ENCODE measurements at regions not wholly inside any gene's neighbourhood (a gene's known extent, or its start where the extent isn't known, plus 50 kb on each side); places are given as distances from the start of the nearest gene placed in this dataset.

DNA sequence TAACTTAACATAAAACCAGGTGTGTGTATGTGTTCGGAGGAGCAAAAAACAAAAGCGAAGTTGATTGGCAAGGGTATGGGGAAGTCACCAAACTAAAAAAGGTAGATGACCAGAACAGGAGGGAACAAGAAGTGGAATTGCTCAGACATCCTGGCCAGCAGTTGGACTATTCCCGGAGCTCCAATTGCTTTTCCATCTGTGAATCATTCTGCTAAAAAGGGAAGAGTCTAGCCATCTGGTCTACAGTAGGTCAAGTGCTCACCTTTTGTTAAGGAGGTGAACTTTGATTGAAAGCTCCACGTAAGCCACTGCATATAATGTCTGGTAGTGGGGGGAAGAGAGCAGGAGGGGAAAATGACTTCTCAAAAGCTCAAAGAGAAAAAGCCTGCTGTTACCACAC, 50.0 kb upstream of the BET1 start:
- intact Hi-C loops (cut with DNase I), result no loop called here
- no peak for DNase-seq (ENCODE audit: low spot score)

DNA sequence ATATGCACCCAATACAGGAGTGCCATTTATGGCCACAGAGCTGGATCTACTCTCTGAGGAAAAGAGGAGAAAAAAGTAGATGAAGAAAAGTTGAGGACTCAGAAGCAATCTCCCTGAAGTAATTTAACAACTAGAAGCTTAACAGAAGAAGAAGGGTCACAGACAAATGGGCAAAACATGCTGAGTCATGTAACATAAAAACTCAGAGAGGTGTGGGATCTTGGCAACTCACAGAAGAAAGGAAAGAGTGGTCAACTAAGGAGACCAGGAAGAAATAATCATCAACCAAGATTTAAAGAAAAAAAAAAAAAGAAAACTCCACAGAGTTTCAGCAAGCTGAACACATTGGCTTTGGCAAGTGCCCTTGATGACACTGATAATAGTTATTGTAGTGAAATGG, 51.8 kb upstream of the BET1 start:
- intact Hi-C loops (cut with DNase I), result no loop called here
- no peak for DNase-seq (ENCODE audit: low spot score)

DNA sequence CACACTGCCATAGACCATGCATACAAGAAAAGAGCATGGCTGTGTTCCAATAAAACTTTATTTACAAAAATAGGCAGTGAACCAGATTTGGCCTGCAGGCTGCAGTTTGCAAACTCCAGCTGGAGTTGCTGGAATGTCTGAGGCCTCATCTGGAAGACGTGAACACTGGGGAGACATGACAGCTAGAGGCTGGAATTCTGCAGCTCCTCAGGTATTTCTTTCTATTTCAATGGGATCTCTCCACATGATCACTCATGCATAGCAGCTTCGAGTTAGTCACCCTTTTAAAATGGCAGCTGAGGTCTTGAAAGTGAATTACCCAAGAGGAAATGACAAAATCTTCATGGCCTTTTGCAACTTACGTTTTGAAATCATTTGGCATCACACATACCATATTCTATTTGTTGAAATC, 52.6 kb upstream of the BET1 start:
- intact Hi-C loops (cut with DNase I), result no loop called here
- no peak for DNase-seq (ENCODE audit: low spot score)

GRCh38 chr7:94057955-94058354, 53.8 kb upstream of the BET1 start:
- intact Hi-C loops (cut with DNase I), result no loop called here
- DNase-seq (ENCODE audit: low spot score), result no peak

DNA sequence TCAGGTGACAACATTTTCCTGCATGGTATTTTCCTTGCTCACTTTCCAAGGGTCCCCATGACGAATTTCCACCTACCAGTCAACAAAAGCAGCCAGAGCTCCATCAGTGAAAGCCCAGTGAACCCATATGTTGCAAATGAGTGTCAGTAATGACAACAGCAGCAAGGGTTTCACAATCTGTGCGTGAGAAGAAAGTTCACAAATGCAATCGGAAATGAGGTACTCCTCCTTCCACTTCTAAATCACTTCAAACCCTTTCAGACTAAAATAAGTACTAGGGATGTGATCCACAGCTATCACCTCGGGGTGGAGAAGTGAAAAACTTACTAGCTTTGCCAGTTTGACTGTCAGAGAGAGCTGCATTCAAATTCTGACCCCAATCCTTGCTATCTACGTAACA, 55.6 kb upstream of the BET1 start:
- no peak for DNase-seq (ENCODE audit: low spot score)
- intact Hi-C loops (cut with DNase I), result loop anchor here (10.0 kb wide), 1 partner anchor 55 kb away; the partner anchor contains the start of gene BET1

GRCh38 chr7:94060752-94061151, 56.6 kb upstream of the BET1 start:
- DNase-seq (ENCODE audit: low spot score), result no peak
- intact Hi-C loops (cut with DNase I), result loop anchor here (10.0 kb wide), 1 partner anchor 56 kb away; the partner anchor contains the start of gene BET1

- DNase-seq (ENCODE audit: low spot score), result no peak
- intact Hi-C loops (cut with DNase I), result loop anchor here (10.0 kb wide), 1 partner anchor 57 kb away; the partner anchor contains the start of gene BET1
These were observed 57.2 kb upstream of the BET1 start for GRCh38 chr7:94061326-94061725.

GRCh38 chr7:94062372-94062771, 58.2 kb upstream of the BET1 start:
- no peak for DNase-seq (ENCODE audit: low spot score)
- intact Hi-C loops (cut with DNase I), result loop anchor here (10.0 kb wide), 1 partner anchor 58 kb away; the partner anchor contains the start of gene BET1

- no peak for DNase-seq (ENCODE audit: low spot score)
- intact Hi-C loops (cut with DNase I), result loop anchor here (10.0 kb wide), 1 partner anchor 60 kb away; the partner anchor contains the start of gene BET1
These were observed 60.5 kb upstream of the BET1 start for GRCh38 chr7:94064541-94065191.

- DNase-seq (ENCODE audit: low spot score), result no peak
- intact Hi-C loops (cut with DNase I), result loop anchor here (10.0 kb wide), 1 partner anchor 62 kb away; the partner anchor contains the start of gene BET1
These were observed 62.9 kb upstream of the BET1 start for GRCh38 chr7:94067047-94067446.

GRCh38 chr7:94067506-94067905, 63.4 kb upstream of the BET1 start:
- DNase-seq (ENCODE audit: low spot score), result no peak

DNA sequence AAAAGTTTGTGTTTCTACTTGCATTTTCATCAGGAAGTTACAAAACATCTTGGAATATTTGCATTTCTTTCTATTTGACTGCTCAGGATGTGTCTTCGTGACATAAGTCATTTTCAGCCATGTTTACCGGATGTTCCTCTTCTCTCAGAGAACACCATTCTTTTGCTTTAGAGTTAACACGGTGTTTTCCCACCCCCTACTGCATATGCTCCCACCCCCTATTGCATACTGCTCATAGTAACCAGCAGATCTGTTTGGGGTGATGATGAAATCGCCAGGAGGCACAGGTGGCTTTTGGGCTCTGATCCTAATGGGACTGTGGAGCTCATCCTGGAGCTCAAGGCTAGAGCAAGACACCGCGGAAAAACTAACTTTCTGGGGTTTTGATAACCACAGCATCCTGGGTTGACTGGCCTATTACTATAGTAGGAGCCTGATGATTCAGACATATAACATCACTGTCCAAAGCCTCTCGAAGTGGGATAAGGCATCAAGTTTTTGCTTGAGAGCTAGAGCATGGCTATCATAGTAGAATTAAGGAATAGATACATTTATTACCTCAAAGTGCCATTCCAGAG, 65.1 kb upstream of the BET1 start:
- no peak for DNase-seq (ENCODE audit: low spot score)
- intact Hi-C loops (cut with DNase I), result loop anchor here (10.0 kb wide), 1 partner anchor 64 kb away; the partner anchor contains the start of gene BET1

More at GRCh38 chr7:94067506-94067905, 63.4 kb upstream of the BET1 start:
- intact Hi-C loops (cut with DNase I), result loop anchor here (10.0 kb wide), 1 partner anchor 63 kb away; the partner anchor contains the start of gene BET1

DNA sequence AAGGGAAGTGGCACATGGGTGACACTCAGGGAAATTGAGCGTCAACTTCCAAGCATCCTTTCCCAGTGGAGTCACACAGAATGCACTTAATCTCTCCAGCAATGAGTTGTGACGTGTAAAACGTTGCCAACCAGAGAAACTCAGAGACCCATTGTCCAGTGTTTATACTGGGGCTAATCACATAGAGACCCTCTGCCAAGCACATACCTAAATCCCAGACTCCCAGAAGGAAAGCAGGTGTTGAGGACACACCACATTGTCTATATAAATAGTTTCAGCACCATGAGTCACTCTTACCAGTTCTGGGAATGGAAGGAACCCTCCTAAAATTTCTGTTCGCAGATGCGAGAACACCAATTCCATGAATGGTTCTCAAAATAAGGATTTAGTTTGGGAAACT, 76.4 kb upstream of the BET1 start:
- intact Hi-C loops (cut with DNase I), result no loop called here
- DNase-seq (ENCODE audit: low spot score), result no peak

GRCh38 chr7:94082126-94082525, 78.0 kb upstream of the BET1 start:
- DNase-seq (ENCODE audit: low spot score), result no peak
- intact Hi-C loops (cut with DNase I), result no loop called here

DNA sequence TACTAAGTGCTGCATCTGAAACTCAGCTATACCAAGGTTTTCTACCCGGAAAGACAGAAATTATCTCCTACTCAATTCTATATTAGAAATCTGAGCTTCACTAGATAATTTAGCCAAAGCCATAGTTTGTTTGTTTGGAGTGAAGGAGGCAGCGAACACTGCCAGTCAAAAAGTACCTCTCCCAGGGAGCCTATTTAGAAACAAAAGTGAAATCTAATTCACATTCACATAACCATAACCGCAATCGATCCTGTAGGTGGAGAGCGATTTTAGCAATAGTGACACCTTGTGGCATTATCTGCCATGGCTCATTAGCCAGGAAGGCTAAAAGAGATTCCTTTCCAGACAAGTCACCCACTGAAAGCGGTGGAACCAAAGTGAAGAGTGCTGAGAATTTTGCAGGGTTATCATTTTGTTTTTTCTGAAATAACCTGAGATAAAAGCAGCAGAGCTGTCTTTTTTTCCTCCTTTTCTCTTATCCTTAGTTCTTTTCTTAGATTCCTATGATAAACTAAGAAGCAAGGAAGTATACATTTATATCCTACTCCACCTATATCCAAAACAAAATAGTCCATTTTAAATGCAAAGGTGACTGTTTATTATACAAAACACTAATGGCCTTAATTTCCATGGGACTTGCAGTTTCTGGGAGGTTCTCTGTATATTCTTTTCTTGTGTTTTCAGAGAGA, 83.7 kb upstream of the BET1 start:
- DNase-seq (ENCODE audit: low spot score), result no peak
- intact Hi-C loops (cut with DNase I), result loop anchor here (5.0 kb wide), 1 partner anchor 186 kb away; no protein-coding TSS in a partner anchor

GRCh38 chr7:94088560-94088959, 84.4 kb upstream of the BET1 start:
- intact Hi-C loops (cut with DNase I), result loop anchor here (5.0 kb wide), 1 partner anchor 186 kb away; no protein-coding TSS in a partner anchor
- no peak for DNase-seq (ENCODE audit: low spot score)

DNA sequence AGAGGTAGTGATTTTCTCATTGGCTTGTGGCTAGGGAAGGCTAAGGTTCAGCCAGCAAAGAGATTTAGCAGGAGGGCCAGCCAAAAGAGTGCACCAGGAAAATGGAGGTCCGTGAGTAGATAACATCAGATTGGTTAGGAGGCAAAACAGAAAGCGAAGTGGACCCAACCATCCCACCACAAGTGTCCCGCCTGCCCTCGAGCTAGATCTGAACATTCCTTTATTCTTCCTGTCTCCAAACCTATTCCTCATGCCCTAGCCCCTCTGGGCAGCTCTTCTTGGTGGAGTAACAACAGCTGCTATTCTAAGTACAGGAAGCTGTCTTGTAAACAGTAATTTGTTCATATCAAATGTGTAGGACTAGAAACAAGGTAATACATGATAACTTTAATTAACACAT, 85.7 kb upstream of the BET1 start:
- intact Hi-C loops (cut with DNase I), result loop anchor here (5.0 kb wide), 1 partner anchor 188 kb away; no protein-coding TSS in a partner anchor
- DNase-seq (ENCODE audit: low spot score), result no peak

GRCh38 chr7:94092980-94093379, 88.8 kb upstream of the BET1 start:
- no peak for DNase-seq (ENCODE audit: low spot score)
- intact Hi-C loops (cut with DNase I), result no loop called here

- intact Hi-C loops (cut with DNase I), result no loop called here
- DNase-seq (ENCODE audit: low spot score), result no peak
These were observed 90.1 kb upstream of the BET1 start for GRCh38 chr7:94094298-94094697.

- no peak for DNase-seq (ENCODE audit: low spot score)
- intact Hi-C loops (cut with DNase I), result no loop called here
These were observed 91.3 kb upstream of the BET1 start for GRCh38 chr7:94095316-94096009.
